LNCaP clone FGC (cell line): ENCODE measurements at regions not wholly inside any gene's neighbourhood (a gene's known extent, or its start where the extent isn't known, plus 50 kb on each side); places are given as distances from the start of the nearest gene placed in this dataset.

Experiments
- DNase-seq: peaks from one replicate; pipeline ENCODE4 v3.0.0-alpha.2; 2011; ENCODE audit warnings: low read depth
- H3K4me3 ChIP-seq: 2 replicates; pipeline ENCODE4 v1.5.1; 2011; ENCODE audit warnings: mild to moderate bottlenecking, low read depth, low read length, control low read depth
- TF ChIP-seq, protein P1 (sequence below): IDR thresholded peaks from 2 replicates; pipeline ENCODE4 v1.5.1; 2012; ENCODE audit warnings: mild to moderate bottlenecking; ENCODE audit not compliant: control insufficient read depth, insufficient read depth; ENCODE audit errors: extremely low read depth

DNA sequence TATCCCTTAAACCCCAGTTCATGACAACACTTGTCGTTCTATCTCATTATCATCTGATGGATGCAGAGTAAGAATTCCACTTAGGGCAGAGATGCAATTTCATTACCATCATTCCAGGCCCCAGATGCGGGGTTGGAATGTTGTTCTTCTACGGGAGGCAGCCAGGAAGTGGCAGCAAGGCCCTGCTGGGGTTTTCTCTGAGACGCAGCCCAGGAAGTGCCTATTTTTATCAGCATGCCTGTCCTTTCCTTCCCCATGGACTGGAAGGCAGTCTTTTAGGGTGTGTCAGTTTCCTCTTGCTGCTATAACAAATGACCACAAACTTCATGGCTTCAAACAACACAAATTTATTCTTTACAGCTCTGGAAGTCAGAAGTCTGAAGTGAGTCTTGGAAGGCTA lies 246.6 kb upstream of the DYNLRB2 start:
- TF ChIP-seq, protein P1, sequence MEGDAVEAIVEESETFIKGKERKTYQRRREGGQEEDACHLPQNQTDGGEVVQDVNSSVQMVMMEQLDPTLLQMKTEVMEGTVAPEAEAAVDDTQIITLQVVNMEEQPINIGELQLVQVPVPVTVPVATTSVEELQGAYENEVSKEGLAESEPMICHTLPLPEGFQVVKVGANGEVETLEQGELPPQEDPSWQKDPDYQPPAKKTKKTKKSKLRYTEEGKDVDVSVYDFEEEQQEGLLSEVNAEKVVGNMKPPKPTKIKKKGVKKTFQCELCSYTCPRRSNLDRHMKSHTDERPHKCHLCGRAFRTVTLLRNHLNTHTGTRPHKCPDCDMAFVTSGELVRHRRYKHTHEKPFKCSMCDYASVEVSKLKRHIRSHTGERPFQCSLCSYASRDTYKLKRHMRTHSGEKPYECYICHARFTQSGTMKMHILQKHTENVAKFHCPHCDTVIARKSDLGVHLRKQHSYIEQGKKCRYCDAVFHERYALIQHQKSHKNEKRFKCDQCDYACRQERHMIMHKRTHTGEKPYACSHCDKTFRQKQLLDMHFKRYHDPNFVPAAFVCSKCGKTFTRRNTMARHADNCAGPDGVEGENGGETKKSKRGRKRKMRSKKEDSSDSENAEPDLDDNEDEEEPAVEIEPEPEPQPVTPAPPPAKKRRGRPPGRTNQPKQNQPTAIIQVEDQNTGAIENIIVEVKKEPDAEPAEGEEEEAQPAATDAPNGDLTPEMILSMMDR = no peak
- DNase-seq = no peak
- H3K4me3 ChIP-seq = no peak overlapping the region

DNA sequence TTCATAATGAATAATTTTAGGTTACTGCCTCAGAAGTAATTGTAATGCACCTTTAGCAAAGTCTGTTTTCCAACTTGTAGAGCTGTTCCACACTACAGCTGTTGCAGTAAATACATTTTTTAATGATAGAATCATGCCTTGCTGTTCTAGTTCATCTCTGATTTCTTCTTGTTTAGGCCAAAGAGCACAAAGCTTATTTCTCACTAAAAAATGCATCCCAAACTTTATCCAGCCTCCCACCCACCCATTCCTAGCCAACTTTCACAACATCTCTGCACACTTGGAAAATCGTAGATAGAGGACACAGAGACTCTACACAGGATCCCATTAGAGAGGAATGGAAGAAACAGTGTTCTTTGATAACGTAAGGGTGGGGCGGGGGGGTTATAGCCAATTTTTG lies 252.2 kb upstream of the DYNLRB2 start:
- no peak for DNase-seq
- TF ChIP-seq, protein P1 = no peak
- H3K4me3 ChIP-seq = no peak overlapping the region

DNA sequence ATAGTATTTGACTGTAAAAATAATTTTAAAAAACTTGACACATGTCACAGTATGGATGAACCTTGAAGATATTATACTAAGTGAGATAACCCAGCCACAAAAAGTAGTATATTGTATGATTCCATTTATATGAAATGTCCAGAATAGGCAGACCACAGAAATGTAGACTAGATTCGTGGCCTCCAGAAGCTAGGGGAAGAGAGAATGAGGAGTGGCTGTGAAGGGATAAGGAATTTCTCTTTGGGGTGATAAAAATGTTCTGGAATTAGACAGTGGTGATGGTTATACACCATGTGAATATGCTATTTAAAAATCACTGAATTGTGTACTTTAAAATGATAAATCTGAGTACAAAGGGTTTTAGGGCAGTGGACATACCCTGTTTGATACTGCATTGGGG lies 253.1 kb upstream of the DYNLRB2 start:
- TF ChIP-seq, protein P1 = no peak
- DNase-seq = no peak

DNA sequence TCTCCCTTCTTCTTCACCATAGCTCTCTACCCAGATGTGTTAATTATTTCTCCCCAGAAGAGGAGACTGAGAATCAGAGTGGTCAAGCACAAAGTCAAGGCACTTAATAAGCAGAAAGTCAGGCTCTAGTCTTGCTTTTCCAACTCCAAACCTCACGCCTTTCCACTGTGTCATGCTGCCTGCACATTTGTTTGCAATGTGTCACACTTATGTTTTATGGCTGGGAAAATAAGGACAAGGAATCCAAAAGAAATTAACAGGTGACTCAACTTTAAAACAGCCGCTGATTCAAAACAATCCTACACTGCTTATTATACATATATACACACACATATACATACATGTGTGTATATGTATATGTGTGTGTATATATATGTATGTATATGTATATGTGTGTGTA lies 255.7 kb upstream of the DYNLRB2 start:
- no peak overlapping the region for H3K4me3 ChIP-seq
- no peak for DNase-seq
- TF ChIP-seq, protein P1 = no peak

More for the DNA sequence above, 253.1 kb upstream of the DYNLRB2 start:
- H3K4me3 ChIP-seq = no peak overlapping the region

DNA sequence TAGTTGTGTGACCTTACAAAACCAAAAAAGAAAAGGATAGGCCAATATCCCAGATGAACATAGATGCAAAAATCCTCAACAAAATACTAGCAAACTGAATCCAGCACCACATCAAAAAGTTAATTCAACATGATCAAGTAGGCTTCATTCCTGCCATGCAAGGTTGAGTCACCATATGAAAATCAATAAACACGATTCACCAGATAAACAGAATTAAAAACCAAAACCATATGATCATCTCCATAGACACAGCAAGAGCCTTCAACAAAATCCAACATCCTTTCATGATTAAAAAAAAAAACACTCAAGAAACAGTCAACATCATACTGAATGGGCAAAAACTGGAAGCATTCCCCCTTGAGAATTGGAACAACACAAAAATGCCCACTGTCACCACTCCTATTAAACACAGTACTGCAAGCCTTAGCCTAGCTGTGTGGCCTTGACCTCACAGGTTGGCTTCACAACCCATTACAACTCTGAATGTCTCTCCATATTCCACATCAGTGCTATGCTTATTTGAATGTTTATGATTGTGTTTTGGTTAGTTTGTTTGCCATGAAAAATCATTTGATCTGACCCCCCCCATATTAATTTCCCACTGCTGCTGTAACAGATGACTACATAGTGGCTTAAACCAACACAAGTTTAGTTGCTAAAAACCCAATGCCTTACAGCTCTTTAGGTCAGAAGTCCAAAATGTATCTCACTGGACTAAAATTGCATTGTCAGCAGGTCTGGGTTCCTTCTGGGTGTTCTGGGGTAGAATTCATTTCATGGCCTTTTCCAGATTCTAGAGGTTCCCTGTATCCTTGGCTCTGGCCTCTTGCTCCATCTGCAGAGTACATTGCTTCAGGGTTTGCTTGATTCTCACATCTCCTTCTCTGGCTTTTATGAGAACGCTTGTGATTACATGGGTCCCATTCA lies 257.1 kb upstream of the DYNLRB2 start:
- H3K4me3 ChIP-seq = no peak overlapping the region
- DNase-seq = no peak
- TF ChIP-seq, protein P1 = no peak

DNA sequence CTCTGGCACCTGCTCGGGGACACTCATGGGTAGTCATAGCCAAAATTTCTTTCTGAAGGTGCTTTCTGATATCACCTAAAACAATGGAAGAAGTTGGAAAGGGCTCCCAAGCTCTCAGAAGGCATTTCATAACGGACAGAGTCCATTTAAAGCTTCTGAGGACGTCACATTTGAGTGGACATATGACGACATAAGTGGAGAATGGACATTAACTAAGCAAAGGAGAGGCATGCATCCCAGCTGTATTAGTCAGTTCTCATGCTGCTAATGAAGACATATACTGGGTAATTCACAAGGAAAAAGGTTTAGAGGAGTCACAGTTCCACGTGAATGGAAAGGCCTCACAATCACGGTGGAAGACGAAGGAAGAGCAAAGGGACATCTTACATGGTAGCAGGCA lies 260.2 kb upstream of the DYNLRB2 start:
- TF ChIP-seq, protein P1 = no peak
- H3K4me3 ChIP-seq = no peak overlapping the region

More for the DNA sequence above, 260.2 kb upstream of the DYNLRB2 start:
- DNase-seq = no peak
